ENCODE measurements at regions not wholly inside any gene's neighbourhood (a gene's known extent, or its start where the extent isn't known, plus 50 kb on each side); places are given as distances from the start of the nearest gene placed in this dataset.

DNA sequence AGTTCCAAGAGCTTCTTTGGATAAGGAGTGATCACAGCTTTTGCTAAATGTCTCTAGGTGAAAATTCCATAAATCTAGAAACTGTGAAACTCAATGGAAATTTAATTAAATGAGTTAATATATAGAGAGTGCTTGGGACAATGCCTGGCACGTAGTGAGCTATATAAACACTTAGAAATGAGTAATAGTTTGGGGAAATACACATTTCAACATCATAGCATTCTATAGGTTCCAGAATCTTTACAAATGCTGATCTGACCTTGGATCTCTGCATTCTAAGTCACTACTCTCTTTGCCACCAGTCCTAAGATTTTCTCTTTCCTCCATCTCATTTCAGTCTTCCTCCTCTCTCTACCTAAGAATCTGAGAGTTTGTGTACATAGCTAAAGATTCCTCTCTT, 175.6 kb downstream of the SOX9 start:
- H3K36me3 Mint-ChIP-seq: no peaks in the 10 kb centered on the region
- H3K9me3 Mint-ChIP-seq: peaks cover 0 to 4% (median 0%) of the 10 kb centered on the region in 7 donors
- DNase-seq (no peak), ATAC-seq (ENCODE audit: low read depth in 2 of 2) (no peak)
- Histone ChIP-seq H3K36me3 (ENCODE audit: control insufficient read depth, insufficient read depth, low read length) (no peaks in the 10 kb centered on the region), H3K4me3 (ENCODE audit: low read depth, low read length) (no peak overlapping the region), H3K4me1 (ENCODE audit: control insufficient read depth, insufficient read depth, low read length, poor library complexity, severe bottlenecking) (no peaks in the 10 kb centered on the region), H3K27ac (ENCODE audit: insufficient read depth, low read length, poor library complexity, severe bottlenecking) (no peak overlapping the region), H3K9me3 (ENCODE audit: control insufficient read depth in 2 of 2, low read length in 2 of 2) (no peaks in the 10 kb centered on the region), H3K27me3 (ENCODE audit: control insufficient read depth, insufficient read depth, low read length) (no peaks in the 10 kb centered on the region)
- peaks cover 0 to 5% (median 0%) of the 10 kb centered on the region in 4 donors for H3K4me1 Mint-ChIP-seq
- H3K4me3 Mint-ChIP-seq: no peak overlapping the region
- no peak overlapping the region for H3K27ac Mint-ChIP-seq
- no peaks in the 10 kb centered on the region for H3K27me3 Mint-ChIP-seq

- Histone ChIP-seq H3K4me1 (ENCODE audit: control insufficient read depth, insufficient read depth, low read length, poor library complexity, severe bottlenecking) (no peaks in the 10 kb centered on the region), H3K4me3 (ENCODE audit: low read depth, low read length) (no peak overlapping the region), H3K27me3 (ENCODE audit: control insufficient read depth, insufficient read depth, low read length) (no peaks in the 10 kb centered on the region), H3K27ac (ENCODE audit: insufficient read depth, low read length, poor library complexity, severe bottlenecking) (no peak overlapping the region), H3K9me3 (ENCODE audit: control insufficient read depth in 2 of 2, low read length in 2 of 2) (no peaks in the 10 kb centered on the region), H3K36me3 (ENCODE audit: control insufficient read depth, insufficient read depth, low read length) (no peaks in the 10 kb centered on the region)
- Mint-ChIP-seq H3K27ac (no peak overlapping the region), H3K9me3 (peaks cover 0 to 4% (median 0%) of the 10 kb centered on the region in 7 donors), H3K4me1 (peaks cover 0 to 5% (median 0%) of the 10 kb centered on the region in 4 donors), H3K4me3 (no peak overlapping the region), H3K36me3 (no peaks in the 10 kb centered on the region), H3K27me3 (no peaks in the 10 kb centered on the region)
- ATAC-seq (ENCODE audit: low read depth in 2 of 2): no peak
- no peak for DNase-seq
Observed at GRCh38 chr17:72297326-72298115, 176.7 kb downstream of the SOX9 start.

- ATAC-seq (ENCODE audit: low read depth in 2 of 2) (no peak), DNase-seq (no peak)
- Histone ChIP-seq H3K9me3 (ENCODE audit: control insufficient read depth in 2 of 2, low read length in 2 of 2) (no peaks in the 10 kb centered on the region), H3K4me1 (ENCODE audit: control insufficient read depth, insufficient read depth, low read length, poor library complexity, severe bottlenecking) (no peaks in the 10 kb centered on the region), H3K27ac (ENCODE audit: insufficient read depth, low read length, poor library complexity, severe bottlenecking) (no peak overlapping the region), H3K4me3 (ENCODE audit: low read depth, low read length) (no peak overlapping the region), H3K27me3 (ENCODE audit: control insufficient read depth, insufficient read depth, low read length) (no peaks in the 10 kb centered on the region), H3K36me3 (ENCODE audit: control insufficient read depth, insufficient read depth, low read length) (no peaks in the 10 kb centered on the region)
- Mint-ChIP-seq H3K4me1 (peaks cover 0 to 5% (median 0%) of the 10 kb centered on the region in 4 donors), H3K4me3 (no peak overlapping the region), H3K36me3 (no peaks in the 10 kb centered on the region), H3K27me3 (no peaks in the 10 kb centered on the region), H3K9me3 (peaks cover 0 to 4% (median 0%) of the 10 kb centered on the region in 7 donors), H3K27ac (no peak overlapping the region)
Observed at GRCh38 chr17:72299100-72299499, 178.3 kb downstream of the SOX9 start.

- H3K36me3 Mint-ChIP-seq: no peaks in the 10 kb centered on the region
- Histone ChIP-seq H3K4me1 (ENCODE audit: control insufficient read depth, insufficient read depth, low read length, poor library complexity, severe bottlenecking) (no peaks in the 10 kb centered on the region), H3K36me3 (ENCODE audit: control insufficient read depth, insufficient read depth, low read length) (no peaks in the 10 kb centered on the region), H3K27ac (ENCODE audit: insufficient read depth, low read length, poor library complexity, severe bottlenecking) (no peak overlapping the region), H3K9me3 (ENCODE audit: control insufficient read depth in 2 of 2, low read length in 2 of 2) (no peaks in the 10 kb centered on the region), H3K4me3 (ENCODE audit: low read depth, low read length) (no peak overlapping the region), H3K27me3 (ENCODE audit: control insufficient read depth, insufficient read depth, low read length) (no peaks in the 10 kb centered on the region)
- H3K4me3 Mint-ChIP-seq: no peak overlapping the region
- no peak overlapping the region for H3K27ac Mint-ChIP-seq
- DNase-seq (no peak), ATAC-seq (ENCODE audit: low read depth in 2 of 2) (no peak)
- H3K27me3 Mint-ChIP-seq: no peaks in the 10 kb centered on the region
- peaks cover 0 to 4% (median 0%) of the 10 kb centered on the region in 7 donors for H3K9me3 Mint-ChIP-seq
- peaks cover 0 to 5% (median 0%) of the 10 kb centered on the region in 4 donors for H3K4me1 Mint-ChIP-seq
Observed at GRCh38 chr17:72299592-72299991, 178.8 kb downstream of the SOX9 start.

GRCh38 chr17:72301887-72302286, 181.1 kb downstream of the SOX9 start:
- no peaks in the 10 kb centered on the region for H3K27me3 Mint-ChIP-seq
- H3K27ac ChIP-seq (ENCODE audit: insufficient read depth, low read length, poor library complexity, severe bottlenecking): no peak overlapping the region
- no peak overlapping the region for H3K4me3 ChIP-seq (ENCODE audit: low read depth, low read length)
- no peaks in the 10 kb centered on the region for H3K9me3 ChIP-seq (ENCODE audit: control insufficient read depth in 2 of 2, low read length in 2 of 2)
- ATAC-seq (ENCODE audit: low read depth in 2 of 2) (no peak), DNase-seq (no peak)
- H3K4me1 Mint-ChIP-seq: no peaks in the 10 kb centered on the region
- H3K4me3 Mint-ChIP-seq: no peak overlapping the region
- no peaks in the 10 kb centered on the region for H3K4me1 ChIP-seq (ENCODE audit: control insufficient read depth, insufficient read depth, low read length, poor library complexity, severe bottlenecking)
- H3K36me3 ChIP-seq (ENCODE audit: control insufficient read depth, insufficient read depth, low read length): no peaks in the 10 kb centered on the region
- H3K9me3 Mint-ChIP-seq: no peaks in the 10 kb centered on the region
- no peaks in the 10 kb centered on the region for H3K27me3 ChIP-seq (ENCODE audit: control insufficient read depth, insufficient read depth, low read length)
- H3K36me3 Mint-ChIP-seq: no peaks in the 10 kb centered on the region
- H3K27ac Mint-ChIP-seq: no peak overlapping the region

DNA sequence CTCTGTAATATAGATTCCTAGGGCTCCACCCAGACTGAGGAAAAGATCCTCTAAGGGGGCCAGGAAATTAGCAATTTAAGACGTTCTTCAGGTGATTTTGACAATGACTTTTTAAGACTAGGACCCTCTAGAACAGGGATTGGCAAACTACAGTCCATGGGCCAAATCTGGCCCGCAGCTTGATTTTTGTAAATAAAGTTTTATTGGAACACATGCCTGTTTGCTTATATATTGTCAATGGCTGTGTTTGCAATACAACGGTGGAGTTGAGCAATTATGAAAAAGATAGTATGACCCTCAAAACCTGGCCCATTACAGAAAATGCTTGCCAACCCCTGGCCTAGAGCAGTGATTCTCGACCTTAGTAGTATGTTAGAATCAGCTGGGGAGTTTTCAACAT, 181.9 kb downstream of the SOX9 start:
- H3K4me1 Mint-ChIP-seq: no peaks in the 10 kb centered on the region
- H3K27ac Mint-ChIP-seq: no peak overlapping the region
- Histone ChIP-seq H3K36me3 (ENCODE audit: control insufficient read depth, insufficient read depth, low read length) (no peaks in the 10 kb centered on the region), H3K27ac (ENCODE audit: insufficient read depth, low read length, poor library complexity, severe bottlenecking) (no peak overlapping the region), H3K9me3 (ENCODE audit: control insufficient read depth in 2 of 2, low read length in 2 of 2) (no peaks in the 10 kb centered on the region), H3K27me3 (ENCODE audit: control insufficient read depth, insufficient read depth, low read length) (no peaks in the 10 kb centered on the region), H3K4me1 (ENCODE audit: control insufficient read depth, insufficient read depth, low read length, poor library complexity, severe bottlenecking) (no peaks in the 10 kb centered on the region), H3K4me3 (ENCODE audit: low read depth, low read length) (no peak overlapping the region)
- ATAC-seq (ENCODE audit: low read depth in 2 of 2) (no peak), DNase-seq (no peak)
- H3K4me3 Mint-ChIP-seq: no peak overlapping the region
- no peaks in the 10 kb centered on the region for H3K27me3 Mint-ChIP-seq
- no peaks in the 10 kb centered on the region for H3K9me3 Mint-ChIP-seq
- H3K36me3 Mint-ChIP-seq: no peaks in the 10 kb centered on the region

DNA sequence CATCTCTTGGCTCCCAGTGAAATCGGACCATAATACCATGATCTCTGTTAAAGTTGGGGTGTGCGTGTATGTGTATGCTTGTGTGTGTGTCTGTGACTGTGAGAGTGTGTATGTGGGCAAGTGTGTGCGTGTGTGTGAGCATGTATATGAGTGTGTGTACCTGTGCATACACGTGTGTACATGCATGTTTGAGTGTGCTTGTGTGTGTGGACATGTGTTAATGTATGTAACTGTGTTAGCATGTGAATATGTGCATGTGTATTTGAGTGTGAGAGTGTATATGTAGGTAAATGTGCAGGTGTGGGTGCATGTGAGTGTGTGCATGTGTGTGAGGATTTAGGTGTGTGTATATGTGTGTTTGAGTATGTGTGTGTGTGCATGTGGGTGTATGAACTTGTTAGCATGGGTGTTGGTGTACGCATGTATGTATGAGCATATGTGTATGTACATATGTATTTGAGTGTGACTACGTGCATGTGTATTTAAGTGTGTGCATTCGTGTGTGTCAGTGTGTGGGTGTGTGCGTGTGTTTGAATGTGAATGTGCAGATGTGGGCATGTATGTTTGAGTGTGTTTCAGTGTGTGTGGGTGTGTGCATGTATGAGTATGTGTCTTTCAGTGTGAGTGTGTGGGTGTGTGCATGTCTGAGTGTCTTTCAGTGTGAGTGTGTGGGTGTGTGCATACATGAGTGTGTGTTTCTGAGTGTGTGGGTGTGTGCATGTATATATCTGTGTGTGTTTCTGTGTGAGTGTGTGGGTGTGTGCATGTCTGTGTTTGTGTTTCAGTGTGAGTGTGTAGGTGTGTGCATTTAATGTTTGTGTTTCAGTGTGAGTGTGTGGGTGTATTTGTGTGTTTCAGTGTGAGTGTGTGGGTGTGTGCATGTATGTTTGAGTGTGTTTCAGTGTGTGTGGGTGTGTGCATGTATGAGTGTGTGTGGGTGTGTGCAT, 183.2 kb downstream of the SOX9 start:
- no peaks in the 10 kb centered on the region for H3K4me1 Mint-ChIP-seq
- Histone ChIP-seq H3K27ac (ENCODE audit: insufficient read depth, low read length, poor library complexity, severe bottlenecking) (no peak overlapping the region), H3K27me3 (ENCODE audit: control insufficient read depth, insufficient read depth, low read length) (no peaks in the 10 kb centered on the region), H3K36me3 (ENCODE audit: control insufficient read depth, insufficient read depth, low read length) (no peaks in the 10 kb centered on the region), H3K4me3 (ENCODE audit: low read depth, low read length) (no peak overlapping the region), H3K9me3 (ENCODE audit: control insufficient read depth in 2 of 2, low read length in 2 of 2) (no peaks in the 10 kb centered on the region), H3K4me1 (ENCODE audit: control insufficient read depth, insufficient read depth, low read length, poor library complexity, severe bottlenecking) (no peaks in the 10 kb centered on the region)
- ATAC-seq (ENCODE audit: low read depth in 2 of 2) (no peak), DNase-seq (no peak)
- no peaks in the 10 kb centered on the region for H3K9me3 Mint-ChIP-seq
- H3K27ac Mint-ChIP-seq: no peak overlapping the region
- H3K27me3 Mint-ChIP-seq: no peaks in the 10 kb centered on the region
- no peak overlapping the region for H3K4me3 Mint-ChIP-seq
- no peaks in the 10 kb centered on the region for H3K36me3 Mint-ChIP-seq

Measured in CD4-positive, CD25-positive, alpha-beta regulatory T cell (primary cell).